GM20000 (cell line): ENCODE measurements at regions not wholly inside any gene's neighbourhood (a gene's known extent, or its start where the extent isn't known, plus 50 kb on each side); places are given as distances from the start of the nearest gene placed in this dataset.

Experiments used
- DNase-seq: peaks from one replicate; pipeline ENCODE4 v3.0.0; 2012; ENCODE audit warnings: low spot score
- CTCF ChIP-seq: IDR thresholded peaks from 2 replicates; pipeline ENCODE4 v1.5.1; 2012; ENCODE audit warnings: mild to moderate bottlenecking, control low read depth; ENCODE audit errors: extremely low read depth, missing control alignments

- no peak for TF ChIP-seq CTCF
- no peak for DNase-seq
Observed at GRCh38 chr18:78601923-78602322, 377.7 kb upstream of the SALL3 start.

- no peak for DNase-seq
- no peak for TF ChIP-seq CTCF
Observed at GRCh38 chr18:78602430-78602829, 377.2 kb upstream of the SALL3 start.

GRCh38 chr18:78603102-78603983 is 376.3 kb upstream of the SALL3 start:
- no peak for TF ChIP-seq CTCF
- no peak for DNase-seq

- TF ChIP-seq CTCF = no peak
- no peak for DNase-seq
Observed at GRCh38 chr18:78605255-78605654, 374.4 kb upstream of the SALL3 start.

GRCh38 chr18:78607221-78607620 is 372.4 kb upstream of the SALL3 start:
- no peak for TF ChIP-seq CTCF
- no peak for DNase-seq

GRCh38 chr18:78607784-78608183 is 371.8 kb upstream of the SALL3 start:
- no peak for DNase-seq
- no peak for TF ChIP-seq CTCF

- TF ChIP-seq CTCF = no peak
Observed at GRCh38 chr18:78610179-78610578, 369.4 kb upstream of the SALL3 start.

More at GRCh38 chr18:78610179-78610578, 369.4 kb upstream of the SALL3 start:
- no peak for DNase-seq
